Sigmoid colon (tissue), 6 donors: ENCODE measurements at regions not wholly inside any gene's neighbourhood (a gene's known extent, or its start where the extent isn't known, plus 50 kb on each side); places are given as distances from the start of the nearest gene placed in this dataset.
"Not testable (repeated sequence)": the region's sequence is repeated elsewhere in the genome, so short reads cannot be mapped to it uniquely, and the experiment has no call there.

Experiments
- DNase-seq: peaks from one replicate; pipeline ENCODE4 v3.0.0-alpha.2; 2019
- H3K27ac ChIP-seq, 4 donors: fragments of 200-600 bp; sonication (generic); one replicate each; pipeline ENCODE4 v1.5.1; 2016 to 2019; ENCODE audit warnings: mild to moderate bottlenecking in 1 of 4
- H3K27me3 ChIP-seq, 3 donors: fragments of 200-600 bp; sonication (generic); one replicate each; pipeline ENCODE4 v1.5.1; 2019; ENCODE audit warnings: mild to moderate bottlenecking in 1 of 3
- H3K36me3 ChIP-seq, 4 donors: fragments of 200-600 bp; sonication (generic); one replicate each; pipeline ENCODE4 v1.5.1; 2016 to 2019
- H3K4me1 ChIP-seq, 4 donors: fragments of 200-600 bp; sonication (generic); one replicate each; pipeline ENCODE4 v1.5.1; 2017 to 2019
- H3K4me3 ChIP-seq, 4 donors: fragments of 200-600 bp; sonication (generic); one replicate each; pipeline ENCODE4 v1.5.1; 2017 to 2019; ENCODE audit warnings: mild to moderate bottlenecking in 2 of 4, moderate library complexity in 1 of 4
- H3K9me3 ChIP-seq, 4 donors: fragments of 200-600 bp in 3 of 4; sonication (generic) in 3 of 4; one replicate each; pipeline versions ENCODE4 v1.5.1 to v1.6.1; 2013 to 2019
- CTCF ChIP-seq, 4 experiments: fragments of 450-650 bp in 3 of 4; fragments of 200-600 bp in 1 of 4; IDR thresholded peaks; one replicate each; pipeline ENCODE4 v1.5.1; 2016 to 2019; ENCODE audit warnings: antibody characterized with exemption in 4 of 4, mild to moderate bottlenecking in 3 of 4, moderate library complexity in 2 of 4
- EP300 ChIP-seq, 4 donors: sonication (generic); formaldehyde crosslinking; IDR thresholded peaks; one replicate each; pipeline ENCODE4 v1.6.1; 2017; ENCODE audit warnings: antibody characterized with exemption in 4 of 4
- POLR2A ChIP-seq, 2 donors: fragments of 450-650 bp; IDR thresholded peaks; one replicate each; pipeline ENCODE4 v1.6.1; 2016; ENCODE audit warnings: antibody characterized with exemption in 2 of 2, mild to moderate bottlenecking in 2 of 2, moderate library complexity in 2 of 2
- POLR2AphosphoS5 ChIP-seq, 4 donors: sonication (generic); formaldehyde crosslinking; IDR thresholded peaks; one replicate each; pipeline ENCODE4 v1.6.1; 2017; ENCODE audit warnings: antibody characterized with exemption in 4 of 4
- WGBS, 2 donors: extraction: QIAGEN DNeasy Blood & Tissue Kit; methylation state at CpG; one replicate each; pipeline ENCODE4 v1.1.7; 2013; 5-methylcytosine and 5-hydroxymethylcytosine counted together
- intact Hi-C: fragments of 100-400 bp; cut with DNase I; formaldehyde crosslinking; loops from one replicate; pipeline ENCODE4 v1.15.1; 2023
- donor health status: healthy with polysubstance abuse.
- donor health status: healthy.

GRCh38 chr13:109702030-109702597 is 84.3 kb downstream of the IRS2 start:
- WGBS, 2 donors = 88 to 93% methylated on average over 9 of the region's 9 CpGs
- DNase-seq, H3K27ac ChIP-seq, H3K36me3 ChIP-seq, H3K4me1 ChIP-seq, H3K4me3 ChIP-seq, intact Hi-C loops, H3K9me3 ChIP-seq, H3K27me3 ChIP-seq: not testable (repeated sequence)

- 3 to 9% methylated on average over 3 of the region's 3 CpGs for WGBS, 2 donors
- no peak for TF ChIP-seq CTCF (IDR thresholded peaks at IDR 0.05)
- TF ChIP-seq EP300 (IDR thresholded peaks at IDR 0.05) = no peak
- no peak for TF ChIP-seq POLR2A (IDR thresholded peaks at IDR 0.05)
- peak in 1 of 4 donors; percentile 32 for TF ChIP-seq POLR2AphosphoS5 (IDR thresholded peaks at IDR 0.05)
- Histone ChIP-seq H3K27ac (no peak overlapping the region), H3K4me1 (peaks cover 0 to 9% (median 4%) of the 10 kb centered on the region in 4 donors), H3K36me3 (no peaks in the 10 kb centered on the region), H3K4me3 (no peak overlapping the region), H3K27me3 (no peaks in the 10 kb centered on the region), H3K9me3 (no peaks in the 10 kb centered on the region)
- DNase-seq = peak; percentile 84
- intact Hi-C loops = no loop called here
Measured at GRCh38 chr13:109700176-109700575, 86.2 kb downstream of the IRS2 start.

GRCh38 chr13:109699628-109700071 is 86.7 kb downstream of the IRS2 start:
- no peak overlapping the region for H3K4me3 ChIP-seq

GRCh38 chr13:109698779-109699178 is 87.6 kb downstream of the IRS2 start:
- intact Hi-C loops = no loop called here
- H3K9me3 ChIP-seq = no peaks in the 10 kb centered on the region
- H3K27ac ChIP-seq = no peak overlapping the region
- H3K4me3 ChIP-seq = no peak overlapping the region
- no peaks in the 10 kb centered on the region for H3K27me3 ChIP-seq
- peaks cover 0 to 9% (median 4%) of the 10 kb centered on the region in 4 donors for H3K4me1 ChIP-seq
- TF ChIP-seq POLR2A (IDR thresholded peaks at IDR 0.05) = no peak
- no peak for TF ChIP-seq POLR2AphosphoS5 (IDR thresholded peaks at IDR 0.05)
- TF ChIP-seq CTCF (IDR thresholded peaks at IDR 0.05) = no peak
- TF ChIP-seq EP300 (IDR thresholded peaks at IDR 0.05) = no peak
- 62 to 70% methylated on average over 1 of the region's 1 CpG for WGBS, 2 donors
- no peak for DNase-seq
- H3K36me3 ChIP-seq = no peaks in the 10 kb centered on the region

More at GRCh38 chr13:109699628-109700071, 86.7 kb downstream of the IRS2 start:
- Histone ChIP-seq H3K27me3 (no peaks in the 10 kb centered on the region), H3K27ac (no peak overlapping the region), H3K4me1 (peaks cover 0 to 9% (median 4%) of the 10 kb centered on the region in 4 donors), H3K36me3 (no peaks in the 10 kb centered on the region), H3K9me3 (no peaks in the 10 kb centered on the region)
- 47 to 76% methylated on average over 13 of the region's 13 CpGs for WGBS, 2 donors
- intact Hi-C loops = no loop called here
- TF ChIP-seq POLR2A (IDR thresholded peaks at IDR 0.05) (no peak), EP300 (IDR thresholded peaks at IDR 0.05) (no peak), POLR2AphosphoS5 (IDR thresholded peaks at IDR 0.05) (no peak), CTCF (IDR thresholded peaks at IDR 0.05) (no peak)
- DNase-seq = no peak

GRCh38 chr13:109697936-109698335 is 88.4 kb downstream of the IRS2 start:
- Histone ChIP-seq H3K9me3 (no peaks in the 10 kb centered on the region), H3K27me3 (no peaks in the 10 kb centered on the region), H3K4me1 (peaks cover 0 to 9% (median 4%) of the 10 kb centered on the region in 4 donors), H3K4me3 (no peak overlapping the region), H3K36me3 (no peaks in the 10 kb centered on the region), H3K27ac (no peak overlapping the region)
- DNase-seq = no peak
- 94 to 96% methylated on average over 10 of the region's 10 CpGs for WGBS, 2 donors
- no peak for TF ChIP-seq CTCF (IDR thresholded peaks at IDR 0.05)
- no peak for TF ChIP-seq POLR2A (IDR thresholded peaks at IDR 0.05)
- TF ChIP-seq POLR2AphosphoS5 (IDR thresholded peaks at IDR 0.05) = no peak
- no peak for TF ChIP-seq EP300 (IDR thresholded peaks at IDR 0.05)
- intact Hi-C loops = no loop called here
